Sigmoid colon (tissue), 3 donors: ENCODE measurements at regions not wholly inside any gene's neighbourhood (a gene's known extent, or its start where the extent isn't known, plus 50 kb on each side); places are given as distances from the start of the nearest gene placed in this dataset.

ENCODE experiments used
- POLR2A ChIP-seq, 2 donors: fragments of 450-650 bp; IDR thresholded peaks; one replicate each; pipeline ENCODE4 v1.6.1; 2016; ENCODE audit warnings: antibody characterized with exemption in 2 of 2, mild to moderate bottlenecking in 2 of 2, moderate library complexity in 2 of 2
- TF ChIP-seq, protein P1 (sequence below), 4 experiments: fragments of 450-650 bp in 3 of 4; fragments of 200-600 bp in 1 of 4; IDR thresholded peaks; one replicate each; pipeline ENCODE4 v1.5.1; 2016 to 2019; ENCODE audit warnings: antibody characterized with exemption in 4 of 4, mild to moderate bottlenecking in 3 of 4, moderate library complexity in 2 of 4

DNA sequence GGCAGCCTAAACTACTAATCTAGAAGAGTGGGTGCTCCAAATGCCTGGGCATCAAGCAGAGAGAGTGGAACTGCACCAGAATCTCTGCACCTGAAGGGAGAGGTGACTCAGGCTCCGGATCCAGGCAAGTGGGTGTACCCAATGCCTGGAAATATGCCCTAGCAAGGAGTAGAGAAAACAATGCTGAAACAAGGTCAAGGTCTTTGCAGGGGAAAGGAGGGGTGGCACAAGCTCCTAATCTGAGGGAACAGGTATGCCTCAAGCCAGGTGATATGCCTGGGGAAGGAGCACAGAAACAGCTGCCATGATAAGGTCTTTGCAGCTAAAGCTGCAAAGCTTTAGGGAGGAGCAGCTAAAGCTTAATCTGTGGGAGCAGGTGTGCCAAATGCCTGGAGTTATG, 136.0 kb upstream of the KITLG start:
- TF ChIP-seq POLR2A (IDR thresholded peaks at IDR 0.05) = no peak
- TF ChIP-seq, protein P1, sequence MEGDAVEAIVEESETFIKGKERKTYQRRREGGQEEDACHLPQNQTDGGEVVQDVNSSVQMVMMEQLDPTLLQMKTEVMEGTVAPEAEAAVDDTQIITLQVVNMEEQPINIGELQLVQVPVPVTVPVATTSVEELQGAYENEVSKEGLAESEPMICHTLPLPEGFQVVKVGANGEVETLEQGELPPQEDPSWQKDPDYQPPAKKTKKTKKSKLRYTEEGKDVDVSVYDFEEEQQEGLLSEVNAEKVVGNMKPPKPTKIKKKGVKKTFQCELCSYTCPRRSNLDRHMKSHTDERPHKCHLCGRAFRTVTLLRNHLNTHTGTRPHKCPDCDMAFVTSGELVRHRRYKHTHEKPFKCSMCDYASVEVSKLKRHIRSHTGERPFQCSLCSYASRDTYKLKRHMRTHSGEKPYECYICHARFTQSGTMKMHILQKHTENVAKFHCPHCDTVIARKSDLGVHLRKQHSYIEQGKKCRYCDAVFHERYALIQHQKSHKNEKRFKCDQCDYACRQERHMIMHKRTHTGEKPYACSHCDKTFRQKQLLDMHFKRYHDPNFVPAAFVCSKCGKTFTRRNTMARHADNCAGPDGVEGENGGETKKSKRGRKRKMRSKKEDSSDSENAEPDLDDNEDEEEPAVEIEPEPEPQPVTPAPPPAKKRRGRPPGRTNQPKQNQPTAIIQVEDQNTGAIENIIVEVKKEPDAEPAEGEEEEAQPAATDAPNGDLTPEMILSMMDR (IDR thresholded peaks at IDR 0.05) = no peak
